ENCODE measurements at regions not wholly inside any gene's neighbourhood (a gene's known extent, or its start where the extent isn't known, plus 50 kb on each side); places are given as distances from the start of the nearest gene placed in this dataset.

- Mint-ChIP-seq H3K9me3 (peaks cover 64% of the 10 kb centered on the region), H3K4me1 (ENCODE audit: low read depth) (no peaks in the 10 kb centered on the region), H3K27me3 (ENCODE audit: insufficient read depth) (no peaks in the 10 kb centered on the region; the same call in 1 of the 2 replicates), H3K36me3 (ENCODE audit: low read depth) (peaks cover 6% of the 10 kb centered on the region; the same call in 1 of the 2 replicates), H3K27ac (no peak overlapping the region), H3K4me3 (no peak overlapping the region)
- TF ChIP-seq CTCF (IDR thresholded peaks at IDR 0.05) = no peak
- DNase-seq = no peak
These were observed 256.1 kb upstream of the ONECUT1 start for GRCh38 chr15:53046153-53046790.

DNA sequence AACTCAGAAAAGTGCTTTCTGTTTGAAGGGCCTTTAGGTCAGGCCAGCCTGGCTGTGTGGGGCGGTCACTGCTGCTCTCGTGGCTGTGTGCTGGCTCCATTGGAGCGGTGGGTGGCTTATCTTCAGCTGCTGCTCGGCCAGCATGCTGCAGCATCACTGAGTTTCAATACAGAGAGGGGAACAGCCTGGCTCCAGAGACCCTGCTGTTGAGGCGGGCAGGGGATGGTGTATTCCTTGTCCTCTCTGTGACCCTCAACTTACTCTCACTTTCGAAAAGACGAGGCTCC lies 248.5 kb upstream of the ONECUT1 start:
- H3K36me3 Mint-ChIP-seq (ENCODE audit: low read depth) = no peaks in the 10 kb centered on the region
- no peak overlapping the region for H3K4me3 Mint-ChIP-seq
- DNase-seq = no peak
- H3K27ac Mint-ChIP-seq = no peak overlapping the region
- H3K4me1 Mint-ChIP-seq (ENCODE audit: low read depth) = no peaks in the 10 kb centered on the region
- no peaks in the 10 kb centered on the region for H3K27me3 Mint-ChIP-seq (ENCODE audit: insufficient read depth)
- peaks cover 54% of the 10 kb centered on the region for H3K9me3 Mint-ChIP-seq
- TF ChIP-seq CTCF (IDR thresholded peaks at IDR 0.05) = no peak

GRCh38 chr15:53037904-53038654 lies 247.9 kb upstream of the ONECUT1 start:
- no peak for DNase-seq
- Mint-ChIP-seq H3K27me3 (ENCODE audit: insufficient read depth) (no peaks in the 10 kb centered on the region), H3K4me3 (no peak overlapping the region), H3K4me1 (ENCODE audit: low read depth) (no peaks in the 10 kb centered on the region), H3K9me3 (peaks cover 53% of the 10 kb centered on the region), H3K27ac (no peak overlapping the region), H3K36me3 (ENCODE audit: low read depth) (no peaks in the 10 kb centered on the region)
- TF ChIP-seq CTCF (IDR thresholded peaks at IDR 0.05) = no peak

DNA sequence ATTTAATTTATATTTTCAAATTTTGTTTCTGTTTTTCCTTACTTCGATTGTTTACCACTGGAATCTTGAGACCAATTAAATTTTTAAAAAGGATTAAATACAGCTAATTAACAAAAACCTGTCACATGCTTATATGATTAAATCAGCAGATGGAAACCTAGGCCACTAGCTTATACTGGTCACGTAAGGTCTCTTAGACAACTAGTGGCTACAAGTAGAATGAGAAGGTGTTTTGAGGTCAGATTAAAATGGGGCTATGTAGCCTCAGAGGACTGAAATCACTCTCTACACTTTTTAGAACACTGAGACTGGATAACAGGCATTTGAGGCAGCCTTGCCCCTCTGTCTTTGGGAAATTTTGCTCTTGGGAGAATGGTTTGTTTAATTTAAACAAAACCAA lies 246.5 kb upstream of the ONECUT1 start:
- H3K36me3 Mint-ChIP-seq (ENCODE audit: low read depth) = no peaks in the 10 kb centered on the region
- H3K4me1 Mint-ChIP-seq (ENCODE audit: low read depth) = no peaks in the 10 kb centered on the region

GRCh38 chr15:53034767-53035245 lies 244.7 kb upstream of the ONECUT1 start:
- H3K27ac Mint-ChIP-seq = no peak overlapping the region
- H3K36me3 Mint-ChIP-seq (ENCODE audit: low read depth) = no peaks in the 10 kb centered on the region
- H3K9me3 Mint-ChIP-seq = peaks cover 62% of the 10 kb centered on the region
- TF ChIP-seq CTCF (IDR thresholded peaks at IDR 0.05) = no peak
- H3K4me3 Mint-ChIP-seq = no peak overlapping the region
- DNase-seq = no peak
- H3K4me1 Mint-ChIP-seq (ENCODE audit: low read depth) = no peaks in the 10 kb centered on the region
- H3K27me3 Mint-ChIP-seq (ENCODE audit: insufficient read depth) = no peaks in the 10 kb centered on the region

More for the DNA sequence above, 246.5 kb upstream of the ONECUT1 start:
- Mint-ChIP-seq H3K27ac (no peak overlapping the region), H3K4me3 (no peak overlapping the region), H3K27me3 (ENCODE audit: insufficient read depth) (no peaks in the 10 kb centered on the region), H3K9me3 (peaks cover 59% of the 10 kb centered on the region)
- no peak for TF ChIP-seq CTCF (IDR thresholded peaks at IDR 0.05)
- DNase-seq = no peak
